ENCODE measurements at regions not wholly inside any gene's neighbourhood (a gene's known extent, or its start where the extent isn't known, plus 50 kb on each side); places are given as distances from the start of the nearest gene placed in this dataset.

DNA sequence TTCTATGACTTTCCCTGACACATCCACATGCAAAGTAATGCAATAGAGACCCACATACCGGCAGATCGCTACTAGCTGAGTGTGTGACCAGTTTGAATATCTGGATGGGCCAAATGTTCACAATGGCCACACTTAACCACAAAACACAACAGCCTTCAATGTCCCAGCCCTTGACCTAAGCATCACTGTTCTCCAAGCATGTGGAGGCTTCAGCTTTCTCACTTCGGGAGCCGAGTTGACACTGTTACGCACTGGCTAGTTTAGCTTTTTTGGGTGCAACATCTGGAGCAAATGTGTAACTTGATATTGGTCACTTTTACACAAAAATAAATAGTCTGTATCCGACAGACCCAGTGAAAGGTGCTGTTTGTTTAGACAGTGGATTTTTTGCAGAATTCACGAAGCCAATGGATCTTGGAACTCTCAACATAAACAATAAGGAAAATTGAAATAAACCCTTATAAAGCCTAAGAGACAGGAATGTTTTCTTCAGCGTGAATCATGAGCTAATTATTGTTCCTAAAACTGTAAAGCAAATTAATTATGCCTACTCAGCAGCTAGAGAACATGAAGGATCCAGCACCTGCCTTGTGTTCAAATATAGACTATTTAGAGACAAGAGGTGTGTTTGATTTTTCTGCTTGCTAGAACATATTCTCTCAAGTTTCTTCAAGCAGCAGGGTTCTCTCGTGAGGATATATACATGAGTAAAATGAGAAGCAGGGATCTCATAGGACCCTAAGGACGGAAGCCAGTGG, 117.6 kb upstream of the JCAD start:
- H2BK5ac ChIP-seq (ENCODE audit: low read depth, low read length, poor library complexity): no peak overlapping the region
- no peak overlapping the region for H3K27ac ChIP-seq (ENCODE audit: low read depth, low read length)
- H4K8ac ChIP-seq (ENCODE audit: low read depth, low read length): no peak overlapping the region
- H4K12ac ChIP-seq (ENCODE audit: low read depth, low read length): no peak overlapping the region
- H3K23ac ChIP-seq (ENCODE audit: low read length): no peak overlapping the region
- H3K4me2 ChIP-seq (ENCODE audit: low read length): no peak overlapping the region
- no peak overlapping the region for H2BK120ac ChIP-seq (ENCODE audit: insufficient read depth, low read length, poor library complexity)
- H3K79me2 ChIP-seq (ENCODE audit: control insufficient read depth, insufficient read depth, low read length, poor library complexity): peaks cover 5% of the 10 kb centered on the region
- H3K18ac ChIP-seq (ENCODE audit: low read length): no peak overlapping the region
- no peaks in the 10 kb centered on the region for H3K9me3 ChIP-seq (ENCODE audit: insufficient read depth, low read depth, low read length)
- H2AK5ac ChIP-seq (ENCODE audit: low read length): no peak overlapping the region
- peak overlapping the region; percentile 47 for H2BK12ac ChIP-seq (ENCODE audit: low read length)
- H4K91ac ChIP-seq (ENCODE audit: low read depth, low read length): no peak overlapping the region
- H3K36me3 ChIP-seq (ENCODE audit: control insufficient read depth in 1 of 2, insufficient read depth in 2 of 2, low read length in 2 of 2): no peaks in the 10 kb centered on the region
- H2AFZ ChIP-seq (ENCODE audit: insufficient read depth, low read length, poor library complexity): no peak overlapping the region
- no peak overlapping the region for H3K4me3 ChIP-seq (ENCODE audit: low read depth, low read length)
- DNase-seq: no peak
- no peaks in the 10 kb centered on the region for H3K27me3 ChIP-seq (ENCODE audit: insufficient read depth, low read length)
- H3K9ac ChIP-seq (ENCODE audit: low read length): no peak overlapping the region
- peaks cover 3 to 6% of the 10 kb centered on the region in 2 experiments for H3K4me1 ChIP-seq (ENCODE audit: control insufficient read depth in 1 of 2, insufficient read depth in 2 of 2, low read length in 2 of 2)
- WGBS (ENCODE audit: extremely low coverage, insufficient coverage, insufficient read length): no CpG with 5 or more reads among the region's 10 CpGs
- H3K79me1 ChIP-seq (ENCODE audit: low read length): peaks cover 3% of the 10 kb centered on the region
- H3K14ac ChIP-seq (ENCODE audit: low read length): no peak overlapping the region
- H3K4ac ChIP-seq (ENCODE audit: low read depth, low read length): no peak overlapping the region

DNA sequence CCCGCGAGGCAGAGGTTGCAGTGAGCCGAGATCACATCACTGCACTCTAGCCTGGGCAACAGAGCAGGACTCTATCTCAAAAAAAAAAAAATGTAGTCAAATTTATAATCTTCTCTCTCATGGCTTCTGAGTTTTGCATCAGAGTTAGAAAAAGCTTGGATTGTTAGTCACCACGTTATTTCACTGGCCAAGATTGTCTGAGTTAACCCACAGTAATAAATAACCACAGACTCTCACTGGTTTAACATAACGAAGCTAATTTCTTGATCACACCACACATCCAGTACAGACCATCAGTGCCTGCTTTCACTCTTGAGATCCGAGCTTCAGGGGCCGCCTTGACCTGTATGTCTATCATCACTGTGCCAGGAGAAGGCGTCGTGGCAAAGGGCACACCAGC, 116.8 kb upstream of the JCAD start:
- Histone ChIP-seq H3K27ac (ENCODE audit: low read depth, low read length) (no peak overlapping the region), H4K12ac (ENCODE audit: low read depth, low read length) (no peak overlapping the region), H4K91ac (ENCODE audit: low read depth, low read length) (no peak overlapping the region), H3K4me1 (ENCODE audit: control insufficient read depth in 1 of 2, insufficient read depth in 2 of 2, low read length in 2 of 2) (peaks cover 0 to 4% of the 10 kb centered on the region in 2 experiments), H3K18ac (ENCODE audit: low read length) (no peak overlapping the region), H2AK5ac (ENCODE audit: low read length) (peak overlapping the region; percentile 96), H3K9ac (ENCODE audit: low read length) (no peak overlapping the region), H3K79me2 (ENCODE audit: control insufficient read depth, insufficient read depth, low read length, poor library complexity) (peaks cover 2% of the 10 kb centered on the region), H3K4me2 (ENCODE audit: low read length) (no peak overlapping the region), H3K14ac (ENCODE audit: low read length) (peak overlapping the region; percentile 77), H2BK120ac (ENCODE audit: insufficient read depth, low read length, poor library complexity) (no peak overlapping the region), H2BK5ac (ENCODE audit: low read depth, low read length, poor library complexity) (no peak overlapping the region), H3K9me3 (ENCODE audit: insufficient read depth, low read depth, low read length) (no peaks in the 10 kb centered on the region), H3K27me3 (ENCODE audit: insufficient read depth, low read length) (no peaks in the 10 kb centered on the region), H3K4ac (ENCODE audit: low read depth, low read length) (no peak overlapping the region), H2BK12ac (ENCODE audit: low read length) (no peak overlapping the region), H2AFZ (ENCODE audit: insufficient read depth, low read length, poor library complexity) (no peak overlapping the region), H4K8ac (ENCODE audit: low read depth, low read length) (peak overlapping the region; percentile 39), H3K4me3 (ENCODE audit: low read depth, low read length) (no peak overlapping the region), H3K36me3 (ENCODE audit: control insufficient read depth in 1 of 2, insufficient read depth in 2 of 2, low read length in 2 of 2) (no peaks in the 10 kb centered on the region), H3K23ac (ENCODE audit: low read length) (no peak overlapping the region), H3K79me1 (ENCODE audit: low read length) (no peaks in the 10 kb centered on the region)
- no CpG with 5 or more reads among the region's 9 CpGs for WGBS (ENCODE audit: extremely low coverage, insufficient coverage, insufficient read length)
- no peak for DNase-seq

DNA sequence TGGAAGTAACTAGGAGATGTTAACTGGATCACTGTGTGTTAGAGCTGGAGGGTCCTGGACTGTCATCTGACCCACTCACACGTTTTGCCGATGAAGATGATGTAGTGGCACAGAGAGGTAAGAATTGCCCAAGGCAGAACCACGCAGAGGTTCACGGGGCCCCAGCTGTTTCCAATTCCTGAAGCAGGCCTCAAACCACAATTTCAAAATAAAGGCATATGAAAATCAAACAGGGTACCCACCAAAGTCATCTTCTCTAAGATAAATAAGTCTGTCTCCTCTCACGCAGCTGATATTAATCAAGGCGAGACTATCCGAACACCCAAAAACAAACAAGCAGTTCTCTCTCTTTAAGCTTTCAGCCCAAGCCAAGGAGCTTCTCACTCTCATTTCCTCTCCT, 113.3 kb upstream of the JCAD start:
- Histone ChIP-seq H2AFZ (ENCODE audit: insufficient read depth, low read length, poor library complexity) (no peak overlapping the region), H3K36me3 (ENCODE audit: control insufficient read depth in 1 of 2, insufficient read depth in 2 of 2, low read length in 2 of 2) (no peaks in the 10 kb centered on the region), H3K27ac (ENCODE audit: low read depth, low read length) (no peak overlapping the region), H4K12ac (ENCODE audit: low read depth, low read length) (no peak overlapping the region), H3K4me1 (ENCODE audit: control insufficient read depth in 1 of 2, insufficient read depth in 2 of 2, low read length in 2 of 2) (peaks cover 0 to 7% of the 10 kb centered on the region in 2 experiments), H4K8ac (ENCODE audit: low read depth, low read length) (no peak overlapping the region), H2AK5ac (ENCODE audit: low read length) (no peak overlapping the region), H2BK5ac (ENCODE audit: low read depth, low read length, poor library complexity) (no peak overlapping the region), H2BK120ac (ENCODE audit: insufficient read depth, low read length, poor library complexity) (no peak overlapping the region), H3K14ac (ENCODE audit: low read length) (no peak overlapping the region), H4K91ac (ENCODE audit: low read depth, low read length) (no peak overlapping the region), H3K18ac (ENCODE audit: low read length) (no peak overlapping the region), H3K4me3 (ENCODE audit: low read depth, low read length) (no peak overlapping the region), H3K79me2 (ENCODE audit: control insufficient read depth, insufficient read depth, low read length, poor library complexity) (peaks cover 2% of the 10 kb centered on the region), H3K9me3 (ENCODE audit: insufficient read depth, low read depth, low read length) (no peaks in the 10 kb centered on the region), H3K4ac (ENCODE audit: low read depth, low read length) (no peak overlapping the region), H3K4me2 (ENCODE audit: low read length) (no peak overlapping the region), H3K79me1 (ENCODE audit: low read length) (no peaks in the 10 kb centered on the region), H3K27me3 (ENCODE audit: insufficient read depth, low read length) (no peaks in the 10 kb centered on the region), H3K9ac (ENCODE audit: low read length) (no peak overlapping the region), H2BK12ac (ENCODE audit: low read length) (no peak overlapping the region), H3K23ac (ENCODE audit: low read length) (no peak overlapping the region)
- no peak for DNase-seq
- no CpG with 5 or more reads among the region's 7 CpGs for WGBS (ENCODE audit: extremely low coverage, insufficient coverage, insufficient read length)

DNA sequence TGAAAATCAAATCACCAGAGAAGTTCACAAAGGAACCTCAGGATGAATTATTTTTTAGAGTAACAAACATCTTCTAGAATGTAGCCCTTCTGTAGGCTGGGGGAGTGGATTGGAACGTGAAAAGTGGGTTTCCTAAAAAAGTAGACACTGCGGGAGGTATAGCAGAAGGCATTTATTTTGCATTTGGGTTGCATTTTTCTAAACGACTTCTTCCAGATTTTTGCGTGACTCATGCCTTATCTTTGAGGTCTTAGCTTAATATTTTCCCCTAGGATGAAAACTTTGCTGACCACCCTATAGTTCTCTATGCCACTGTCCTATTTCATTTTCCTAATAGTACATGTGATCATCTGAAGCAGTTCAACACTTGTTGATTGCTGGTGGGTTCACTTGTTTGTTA, 112.7 kb upstream of the JCAD start:
- no CpG with 5 or more reads among the region's 4 CpGs for WGBS (ENCODE audit: extremely low coverage, insufficient coverage, insufficient read length)
- no peak overlapping the region for H3K4me3 ChIP-seq (ENCODE audit: low read depth, low read length)
- H3K27me3 ChIP-seq (ENCODE audit: insufficient read depth, low read length): no peaks in the 10 kb centered on the region
- no peak overlapping the region for H2AFZ ChIP-seq (ENCODE audit: insufficient read depth, low read length, poor library complexity)
- H2AK5ac ChIP-seq (ENCODE audit: low read length): no peak overlapping the region
- no peak overlapping the region for H3K9ac ChIP-seq (ENCODE audit: low read length)
- H3K9me3 ChIP-seq (ENCODE audit: insufficient read depth, low read depth, low read length): no peaks in the 10 kb centered on the region
- H4K8ac ChIP-seq (ENCODE audit: low read depth, low read length): no peak overlapping the region
- H2BK120ac ChIP-seq (ENCODE audit: insufficient read depth, low read length, poor library complexity): no peak overlapping the region
- H3K4me1 ChIP-seq (ENCODE audit: control insufficient read depth in 1 of 2, insufficient read depth in 2 of 2, low read length in 2 of 2): peaks cover 0 to 7% of the 10 kb centered on the region in 2 experiments
- H3K4me2 ChIP-seq (ENCODE audit: low read length): no peak overlapping the region
- H4K12ac ChIP-seq (ENCODE audit: low read depth, low read length): no peak overlapping the region
- H2BK12ac ChIP-seq (ENCODE audit: low read length): no peak overlapping the region
- no peak overlapping the region for H3K23ac ChIP-seq (ENCODE audit: low read length)
- H3K79me1 ChIP-seq (ENCODE audit: low read length): no peaks in the 10 kb centered on the region
- no peak overlapping the region for H3K18ac ChIP-seq (ENCODE audit: low read length)
- no peak overlapping the region for H3K4ac ChIP-seq (ENCODE audit: low read depth, low read length)
- no peaks in the 10 kb centered on the region for H3K36me3 ChIP-seq (ENCODE audit: control insufficient read depth in 1 of 2, insufficient read depth in 2 of 2, low read length in 2 of 2)
- H3K14ac ChIP-seq (ENCODE audit: low read length): no peak overlapping the region
- H3K79me2 ChIP-seq (ENCODE audit: control insufficient read depth, insufficient read depth, low read length, poor library complexity): peaks cover 2% of the 10 kb centered on the region
- peak in 1 of 2 donors; percentile 52 for DNase-seq
- no peak overlapping the region for H4K91ac ChIP-seq (ENCODE audit: low read depth, low read length)
- no peak overlapping the region for H3K27ac ChIP-seq (ENCODE audit: low read depth, low read length)
- no peak overlapping the region for H2BK5ac ChIP-seq (ENCODE audit: low read depth, low read length, poor library complexity)
